ENCODE measurements at regions not wholly inside any gene's neighbourhood (a gene's known extent, or its start where the extent isn't known, plus 50 kb on each side); places are given as distances from the start of the nearest gene placed in this dataset.

- TF ChIP-seq CTCF (IDR thresholded peaks at IDR 0.05; ENCODE audit: extremely low read depth, low read depth, low read length), result no peak
- no peaks in the 10 kb centered on the region for H3K27me3 ChIP-seq (ENCODE audit: insufficient read depth, low read length)
- H3K79me2 ChIP-seq (ENCODE audit: insufficient read depth, low read length), result no peaks in the 10 kb centered on the region
- no peak overlapping the region for H3K4me3 ChIP-seq (ENCODE audit: insufficient read depth, low read length)
- no peak for DNase-seq (ENCODE audit: insufficient read length, low spot score, missing footprints)
- H3K27ac ChIP-seq (ENCODE audit: low read depth, low read length), result no peak overlapping the region
- peaks cover 2% of the 10 kb centered on the region for H3K9me3 ChIP-seq (ENCODE audit: low read depth, low read length)
- no peak overlapping the region for H2AFZ ChIP-seq (ENCODE audit: low read length)
- no peaks in the 10 kb centered on the region for H3K4me1 ChIP-seq (ENCODE audit: insufficient read depth, low read length)
- no peaks in the 10 kb centered on the region for H4K20me1 ChIP-seq (ENCODE audit: insufficient read depth, low read length)
- H3K36me3 ChIP-seq (ENCODE audit: insufficient read depth, low read length), result no peaks in the 10 kb centered on the region
- no peak overlapping the region for H3K4me2 ChIP-seq (ENCODE audit: insufficient read depth, low read length)
Measured at GRCh38 chr11:134654161-134654915, 242.3 kb upstream of the B3GAT1 start.

- TF ChIP-seq CTCF (IDR thresholded peaks at IDR 0.05; ENCODE audit: extremely low read depth, low read depth, low read length), result no peak
- no peak overlapping the region for H3K4me2 ChIP-seq (ENCODE audit: insufficient read depth, low read length)
- no peaks in the 10 kb centered on the region for H3K27me3 ChIP-seq (ENCODE audit: insufficient read depth, low read length)
- no peak overlapping the region for H3K4me3 ChIP-seq (ENCODE audit: insufficient read depth, low read length)
- peaks cover 2% of the 10 kb centered on the region for H3K9me3 ChIP-seq (ENCODE audit: low read depth, low read length)
- H3K36me3 ChIP-seq (ENCODE audit: insufficient read depth, low read length), result no peaks in the 10 kb centered on the region
- H4K20me1 ChIP-seq (ENCODE audit: insufficient read depth, low read length), result no peaks in the 10 kb centered on the region
- H3K27ac ChIP-seq (ENCODE audit: low read depth, low read length), result no peak overlapping the region
- H2AFZ ChIP-seq (ENCODE audit: low read length), result no peak overlapping the region
- no peaks in the 10 kb centered on the region for H3K4me1 ChIP-seq (ENCODE audit: insufficient read depth, low read length)
- no peaks in the 10 kb centered on the region for H3K79me2 ChIP-seq (ENCODE audit: insufficient read depth, low read length)
- DNase-seq (ENCODE audit: insufficient read length, low spot score, missing footprints), result no peak
Measured at GRCh38 chr11:134652586-134653255, 240.7 kb upstream of the B3GAT1 start.

- Histone ChIP-seq H3K4me3 (ENCODE audit: insufficient read depth, low read length) (no peak overlapping the region), H3K79me2 (ENCODE audit: insufficient read depth, low read length) (no peaks in the 10 kb centered on the region), H3K4me1 (ENCODE audit: insufficient read depth, low read length) (no peaks in the 10 kb centered on the region), H2AFZ (ENCODE audit: low read length) (no peak overlapping the region), H3K27ac (ENCODE audit: low read depth, low read length) (no peak overlapping the region), H3K36me3 (ENCODE audit: insufficient read depth, low read length) (no peaks in the 10 kb centered on the region), H4K20me1 (ENCODE audit: insufficient read depth, low read length) (no peaks in the 10 kb centered on the region), H3K4me2 (ENCODE audit: insufficient read depth, low read length) (no peak overlapping the region), H3K9me3 (ENCODE audit: low read depth, low read length) (no peaks in the 10 kb centered on the region), H3K27me3 (ENCODE audit: insufficient read depth, low read length) (no peaks in the 10 kb centered on the region)
- no peak for TF ChIP-seq CTCF (IDR thresholded peaks at IDR 0.05; ENCODE audit: extremely low read depth, low read depth, low read length)
- no peak for DNase-seq (ENCODE audit: insufficient read length, low spot score, missing footprints)
Measured at GRCh38 chr11:134647066-134647743, 235.2 kb upstream of the B3GAT1 start.

- Histone ChIP-seq H3K4me3 (ENCODE audit: insufficient read depth, low read length) (no peak overlapping the region), H3K4me2 (ENCODE audit: insufficient read depth, low read length) (no peak overlapping the region), H3K27ac (ENCODE audit: low read depth, low read length) (no peak overlapping the region), H3K4me1 (ENCODE audit: insufficient read depth, low read length) (no peaks in the 10 kb centered on the region), H3K36me3 (ENCODE audit: insufficient read depth, low read length) (no peaks in the 10 kb centered on the region), H4K20me1 (ENCODE audit: insufficient read depth, low read length) (no peaks in the 10 kb centered on the region), H2AFZ (ENCODE audit: low read length) (no peak overlapping the region), H3K27me3 (ENCODE audit: insufficient read depth, low read length) (no peaks in the 10 kb centered on the region), H3K79me2 (ENCODE audit: insufficient read depth, low read length) (no peaks in the 10 kb centered on the region), H3K9me3 (ENCODE audit: low read depth, low read length) (no peaks in the 10 kb centered on the region)
- no peak for DNase-seq (ENCODE audit: insufficient read length, low spot score, missing footprints)
- TF ChIP-seq CTCF (IDR thresholded peaks at IDR 0.05; ENCODE audit: extremely low read depth, low read depth, low read length), result no peak
Measured at GRCh38 chr11:134646561-134646960, 234.5 kb upstream of the B3GAT1 start.

Data from osteoblast (primary cell).